ENCODE measurements at regions not wholly inside any gene's neighbourhood (a gene's known extent, or its start where the extent isn't known, plus 50 kb on each side); places are given as distances from the start of the nearest gene placed in this dataset.
A peak's percentile ranks its signal among the peaks of the same experiment; 100 is the strongest.

- Histone ChIP-seq H3K36me3 (ENCODE audit: insufficient read depth, low read length) (no peaks in the 10 kb centered on the region), H3K27me3 (ENCODE audit: insufficient read depth, low read length) (no peaks in the 10 kb centered on the region), H3K4me1 (ENCODE audit: insufficient read depth, low read length, severe bottlenecking) (no peaks in the 10 kb centered on the region), H3K4me3 (ENCODE audit: low read depth, low read length, poor library complexity, severe bottlenecking) (no peak overlapping the region), H3F3A (ENCODE audit: insufficient read depth, low read length) (no peaks in the 10 kb centered on the region), H4K20me1 (ENCODE audit: insufficient read depth, low read length) (no peaks in the 10 kb centered on the region), H2AFZ (ENCODE audit: low read length) (no peak overlapping the region), H3K79me2 (ENCODE audit: insufficient read depth, low read length) (no peaks in the 10 kb centered on the region), H3K9ac (ENCODE audit: low read length) (no peak overlapping the region), H3K9me3 (ENCODE audit: low read length) (no peaks in the 10 kb centered on the region), H3K9me2 (ENCODE audit: low read depth, low read length) (no peaks in the 10 kb centered on the region), H3K27ac (ENCODE audit: low read depth, low read length, poor library complexity, severe bottlenecking) (no peak overlapping the region), H3K4me2 (ENCODE audit: low read length) (no peak overlapping the region)
- TF ChIP-seq, protein P1, sequence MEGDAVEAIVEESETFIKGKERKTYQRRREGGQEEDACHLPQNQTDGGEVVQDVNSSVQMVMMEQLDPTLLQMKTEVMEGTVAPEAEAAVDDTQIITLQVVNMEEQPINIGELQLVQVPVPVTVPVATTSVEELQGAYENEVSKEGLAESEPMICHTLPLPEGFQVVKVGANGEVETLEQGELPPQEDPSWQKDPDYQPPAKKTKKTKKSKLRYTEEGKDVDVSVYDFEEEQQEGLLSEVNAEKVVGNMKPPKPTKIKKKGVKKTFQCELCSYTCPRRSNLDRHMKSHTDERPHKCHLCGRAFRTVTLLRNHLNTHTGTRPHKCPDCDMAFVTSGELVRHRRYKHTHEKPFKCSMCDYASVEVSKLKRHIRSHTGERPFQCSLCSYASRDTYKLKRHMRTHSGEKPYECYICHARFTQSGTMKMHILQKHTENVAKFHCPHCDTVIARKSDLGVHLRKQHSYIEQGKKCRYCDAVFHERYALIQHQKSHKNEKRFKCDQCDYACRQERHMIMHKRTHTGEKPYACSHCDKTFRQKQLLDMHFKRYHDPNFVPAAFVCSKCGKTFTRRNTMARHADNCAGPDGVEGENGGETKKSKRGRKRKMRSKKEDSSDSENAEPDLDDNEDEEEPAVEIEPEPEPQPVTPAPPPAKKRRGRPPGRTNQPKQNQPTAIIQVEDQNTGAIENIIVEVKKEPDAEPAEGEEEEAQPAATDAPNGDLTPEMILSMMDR (IDR thresholded peaks at IDR 0.05; ENCODE audit: low read length), result peak; percentile 71
- TF ChIP-seq EZH2 (IDR thresholded peaks at IDR 0.05; ENCODE audit: borderline replicate concordance, low read length), result no peak
Observed at GRCh38 chr9:88660611-88661010, 125.6 kb downstream of the NXNL2 start.

GRCh38 chr9:88661759-88662158 lies 126.8 kb downstream of the NXNL2 start:
- Histone ChIP-seq H3K79me2 (ENCODE audit: insufficient read depth, low read length) (no peaks in the 10 kb centered on the region), H3K9ac (ENCODE audit: low read length) (no peak overlapping the region), H3K4me1 (ENCODE audit: insufficient read depth, low read length, severe bottlenecking) (no peaks in the 10 kb centered on the region), H3K36me3 (ENCODE audit: insufficient read depth, low read length) (no peaks in the 10 kb centered on the region), H3F3A (ENCODE audit: insufficient read depth, low read length) (no peaks in the 10 kb centered on the region), H3K4me3 (ENCODE audit: low read depth, low read length, poor library complexity, severe bottlenecking) (no peak overlapping the region), H3K27me3 (ENCODE audit: insufficient read depth, low read length) (no peaks in the 10 kb centered on the region), H3K9me3 (ENCODE audit: low read length) (no peaks in the 10 kb centered on the region), H3K27ac (ENCODE audit: low read depth, low read length, poor library complexity, severe bottlenecking) (no peak overlapping the region), H4K20me1 (ENCODE audit: insufficient read depth, low read length) (no peaks in the 10 kb centered on the region), H2AFZ (ENCODE audit: low read length) (no peak overlapping the region), H3K4me2 (ENCODE audit: low read length) (no peak overlapping the region), H3K9me2 (ENCODE audit: low read depth, low read length) (no peaks in the 10 kb centered on the region)
- TF ChIP-seq, protein P1 (IDR thresholded peaks at IDR 0.05; ENCODE audit: low read length), result peak; percentile 19; the same call in 1 of the 2 replicates
- no peak for TF ChIP-seq EZH2 (IDR thresholded peaks at IDR 0.05; ENCODE audit: borderline replicate concordance, low read length)

GRCh38 chr9:88663771-88664419 lies 128.9 kb downstream of the NXNL2 start:
- TF ChIP-seq, protein P1 (IDR thresholded peaks at IDR 0.05; ENCODE audit: low read length), result no peak
- TF ChIP-seq EZH2 (IDR thresholded peaks at IDR 0.05; ENCODE audit: borderline replicate concordance, low read length), result no peak
- H3K27me3 ChIP-seq (ENCODE audit: insufficient read depth, low read length), result no peaks in the 10 kb centered on the region

More at GRCh38 chr9:88663771-88664419, 128.9 kb downstream of the NXNL2 start:
- no peaks in the 10 kb centered on the region for H3K9me2 ChIP-seq (ENCODE audit: low read depth, low read length)
- no peaks in the 10 kb centered on the region for H3F3A ChIP-seq (ENCODE audit: insufficient read depth, low read length)
- no peaks in the 10 kb centered on the region for H3K4me1 ChIP-seq (ENCODE audit: insufficient read depth, low read length, severe bottlenecking)
- no peaks in the 10 kb centered on the region for H3K9me3 ChIP-seq (ENCODE audit: low read length)
- H3K36me3 ChIP-seq (ENCODE audit: insufficient read depth, low read length), result no peaks in the 10 kb centered on the region
- no peak overlapping the region for H3K9ac ChIP-seq (ENCODE audit: low read length)
- no peak overlapping the region for H3K4me3 ChIP-seq (ENCODE audit: low read depth, low read length, poor library complexity, severe bottlenecking)
- H3K79me2 ChIP-seq (ENCODE audit: insufficient read depth, low read length), result no peaks in the 10 kb centered on the region
- H3K4me2 ChIP-seq (ENCODE audit: low read length), result no peak overlapping the region
- H3K27ac ChIP-seq (ENCODE audit: low read depth, low read length, poor library complexity, severe bottlenecking), result no peak overlapping the region
- no peak overlapping the region for H2AFZ ChIP-seq (ENCODE audit: low read length)
- H4K20me1 ChIP-seq (ENCODE audit: insufficient read depth, low read length), result no peaks in the 10 kb centered on the region

Data from OCI-LY1 (cell line).